ENCODE measurements at regions not wholly inside any gene's neighbourhood (a gene's known extent, or its start where the extent isn't known, plus 50 kb on each side); places are given as distances from the start of the nearest gene placed in this dataset.

- TF ChIP-seq CTCF (IDR thresholded peaks at IDR 0.05; ENCODE audit: low read depth, low read length, missing control alignments) = no peak
- no peak overlapping the region for H3K4me3 ChIP-seq (replicated peaks; ENCODE audit: low read depth, low read length)
- no peak for DNase-seq (ENCODE audit: extremely low read depth, low read depth)
These were observed 68.4 kb upstream of the ZNF716 start for GRCh38 chr7:57381581-57381980.

GRCh38 chr7:57384380-57384779 is 65.6 kb upstream of the ZNF716 start:
- no peak overlapping the region for H3K4me3 ChIP-seq (replicated peaks; ENCODE audit: low read depth, low read length)
- no peak for DNase-seq (ENCODE audit: extremely low read depth, low read depth)
- no peak for TF ChIP-seq CTCF (IDR thresholded peaks at IDR 0.05; ENCODE audit: low read depth, low read length, missing control alignments)

GRCh38 chr7:57385668-57386067 is 64.3 kb upstream of the ZNF716 start:
- no peak for TF ChIP-seq CTCF (IDR thresholded peaks at IDR 0.05; ENCODE audit: low read depth, low read length, missing control alignments)
- DNase-seq (ENCODE audit: extremely low read depth, low read depth) = no peak
- H3K4me3 ChIP-seq (replicated peaks; ENCODE audit: low read depth, low read length) = no peak overlapping the region

- no peak overlapping the region for H3K4me3 ChIP-seq (replicated peaks; ENCODE audit: low read depth, low read length)
- no peak for DNase-seq (ENCODE audit: extremely low read depth, low read depth)
- no peak for TF ChIP-seq CTCF (IDR thresholded peaks at IDR 0.05; ENCODE audit: low read depth, low read length, missing control alignments)
These were observed 61.2 kb upstream of the ZNF716 start for GRCh38 chr7:57388761-57389160.

GRCh38 chr7:57398548-57398947 is 51.4 kb upstream of the ZNF716 start:
- TF ChIP-seq CTCF (IDR thresholded peaks at IDR 0.05; ENCODE audit: low read depth, low read length, missing control alignments) = no peak
- no peak for DNase-seq (ENCODE audit: extremely low read depth, low read depth)
- no peak overlapping the region for H3K4me3 ChIP-seq (replicated peaks; ENCODE audit: low read depth, low read length)

- H3K4me3 ChIP-seq (replicated peaks; ENCODE audit: low read depth, low read length) = no peak overlapping the region
- TF ChIP-seq CTCF (IDR thresholded peaks at IDR 0.05; ENCODE audit: low read depth, low read length, missing control alignments) = no peak
- no peak for DNase-seq (ENCODE audit: extremely low read depth, low read depth)
These were observed 50.6 kb upstream of the ZNF716 start for GRCh38 chr7:57399251-57399940.

- DNase-seq (ENCODE audit: extremely low read depth, low read depth) = no peak
- TF ChIP-seq CTCF (IDR thresholded peaks at IDR 0.05; ENCODE audit: low read depth, low read length, missing control alignments) = no peak
- no peak overlapping the region for H3K4me3 ChIP-seq (replicated peaks; ENCODE audit: low read depth, low read length)
These were observed 50.0 kb upstream of the ZNF716 start for GRCh38 chr7:57399972-57400371.
